HepG2 (cell line): ENCODE measurements at regions not wholly inside any gene's neighbourhood (a gene's known extent, or its start where the extent isn't known, plus 50 kb on each side); places are given as distances from the start of the nearest gene placed in this dataset.

Source experiments
- ATRX ChIP-seq: sonication (generic); formaldehyde crosslinking; IDR thresholded peaks from 2 replicates; pipeline ENCODE4 v1.4.0; 2020; ENCODE audit warnings: missing genetic modification reagents, borderline replicate concordance
- CBX2 ChIP-seq, 2 experiments: fragments of 200-600 bp in 1 of 2; sonication (generic); formaldehyde crosslinking in 1 of 2; IDR thresholded peaks; 2 replicates each; pipeline versions ENCODE4 v1.7.0 to v1.8.1; 2018 to 2022; ENCODE audit warnings: low read depth in 2 of 2, low read length in 1 of 2, mild to moderate bottlenecking in 1 of 2, missing genetic modification reagents in 1 of 2
- CHD2 ChIP-seq: IDR thresholded peaks from 2 replicates; pipeline ENCODE4 v1.6.1; 2011; ENCODE audit warnings: low read depth, low read length, improper control_type of control experiment
- CHD4 ChIP-seq: fragments of 200-600 bp; sonication (generic); IDR thresholded peaks from 2 replicates; pipeline ENCODE4 v1.7.0; 2017; ENCODE audit warnings: mild to moderate bottlenecking, low read length, borderline replicate concordance
- FOXP1 ChIP-seq, 2 experiments: fragments of 450-650 bp in 1 of 2; IDR thresholded peaks; 2 replicates each; pipeline ENCODE4 v1.6.1; 2017 to 2018; ENCODE audit warnings: antibody characterized with exemption in 1 of 2
- JUND ChIP-seq: sonication (generic); formaldehyde crosslinking; IDR thresholded peaks from 2 replicates; pipeline ENCODE4 v1.8.0; 2022; ENCODE audit warnings: mild to moderate bottlenecking, missing genetic modification reagents
- PCBP2 ChIP-seq: fragments of 200-400 bp; formaldehyde crosslinking; optimal IDR thresholded peaks from 2 replicates; pipeline ENCODE3; 2018; ENCODE audit warnings: low read length, low read depth; ENCODE audit not compliant: poor library complexity, severe bottlenecking
- POGZ ChIP-seq: sonication (generic); formaldehyde crosslinking; IDR thresholded peaks from 2 replicates; pipeline ENCODE4 v1.4.0; 2020; ENCODE audit warnings: mild to moderate bottlenecking, missing genetic modification reagents
- SMAD3 ChIP-seq: sonication (generic); formaldehyde crosslinking; IDR thresholded peaks from 2 replicates; pipeline ENCODE4 v1.4.0; 2020; ENCODE audit warnings: missing genetic modification reagents
- SOX13 ChIP-seq, 3 experiments: fragments of 450-650 bp in 1 of 3; sonication (generic) in 1 of 3; formaldehyde crosslinking in 1 of 3; IDR thresholded peaks in 2 of 3; conservative IDR thresholded peaks in 1 of 3; 2 replicates each; pipeline versions ENCODE4 v1.5.0 to v1.6.1; 2016 to 2020; ENCODE audit warnings: antibody characterized with exemption in 1 of 3, mild to moderate bottlenecking in 1 of 3, missing compliant biosample characterization in 1 of 3, missing genetic modification reagents in 1 of 3, moderate library complexity in 1 of 3
- ZBTB3 ChIP-seq: sonication (generic); formaldehyde crosslinking; IDR thresholded peaks from 2 replicates; pipeline ENCODE4 v1.4.0; 2020; ENCODE audit warnings: low read depth, mild to moderate bottlenecking, moderate library complexity, missing genetic modification reagents, borderline replicate concordance
- ZMYM4 ChIP-seq: sonication (generic); formaldehyde crosslinking; IDR thresholded peaks from 2 replicates; pipeline ENCODE4 v1.8.1; 2023; ENCODE audit warnings: mild to moderate bottlenecking, missing genetic modification reagents
- ZNF292 ChIP-seq: sonication (generic); formaldehyde crosslinking; IDR thresholded peaks from 2 replicates; pipeline ENCODE4 v1.8.1; 2022; ENCODE audit warnings: mild to moderate bottlenecking, low read depth, missing genetic modification reagents, borderline replicate concordance
- ZNF44 ChIP-seq: sonication (generic); formaldehyde crosslinking; IDR thresholded peaks from 2 replicates; pipeline ENCODE4 v1.5.1; 2020; ENCODE audit warnings: mild to moderate bottlenecking, missing genetic modification reagents
- ZNF451 ChIP-seq: sonication (generic); formaldehyde crosslinking; IDR thresholded peaks from 2 replicates; pipeline ENCODE4 v1.5.0; 2020; ENCODE audit warnings: mild to moderate bottlenecking, missing genetic modification reagents
- ZNF607 ChIP-seq: sonication (generic); formaldehyde crosslinking; IDR thresholded peaks from 2 replicates; pipeline ENCODE4 v1.5.1; 2020; ENCODE audit warnings: missing genetic modification reagents, mild to moderate bottlenecking, borderline replicate concordance
- ZNF780A ChIP-seq: sonication (generic); formaldehyde crosslinking; IDR thresholded peaks from 2 replicates; pipeline ENCODE4 v1.8.0; 2022; ENCODE audit warnings: mild to moderate bottlenecking, missing genetic modification reagents, moderate library complexity
- TF ChIP-seq, protein P1 (sequence below), 2 experiments: sonication (generic) in 1 of 2; formaldehyde crosslinking in 1 of 2; IDR thresholded peaks; 2 replicates each; pipeline versions ENCODE4 v1.5.1 to v1.6.1; 2011 to 2020; ENCODE audit warnings: borderline replicate concordance in 1 of 2, low read depth in 1 of 2, low read length in 1 of 2, mild to moderate bottlenecking in 1 of 2, missing genetic modification reagents in 1 of 2, moderate library complexity in 1 of 2
- TF ChIP-seq, protein P2 (sequence below), 2 experiments: sonication (generic) in 1 of 2; formaldehyde crosslinking in 1 of 2; IDR thresholded peaks; 2 replicates each; pipeline versions ENCODE4 v1.4.0 to v1.6.1; 2016 to 2020; ENCODE audit warnings: borderline replicate concordance in 1 of 2, low read depth in 1 of 2, mild to moderate bottlenecking in 1 of 2, missing genetic modification reagents in 1 of 2
- TF ChIP-seq, protein P3 (sequence below): IDR thresholded peaks from 2 replicates; pipeline ENCODE4 v1.6.1; 2016

DNA sequence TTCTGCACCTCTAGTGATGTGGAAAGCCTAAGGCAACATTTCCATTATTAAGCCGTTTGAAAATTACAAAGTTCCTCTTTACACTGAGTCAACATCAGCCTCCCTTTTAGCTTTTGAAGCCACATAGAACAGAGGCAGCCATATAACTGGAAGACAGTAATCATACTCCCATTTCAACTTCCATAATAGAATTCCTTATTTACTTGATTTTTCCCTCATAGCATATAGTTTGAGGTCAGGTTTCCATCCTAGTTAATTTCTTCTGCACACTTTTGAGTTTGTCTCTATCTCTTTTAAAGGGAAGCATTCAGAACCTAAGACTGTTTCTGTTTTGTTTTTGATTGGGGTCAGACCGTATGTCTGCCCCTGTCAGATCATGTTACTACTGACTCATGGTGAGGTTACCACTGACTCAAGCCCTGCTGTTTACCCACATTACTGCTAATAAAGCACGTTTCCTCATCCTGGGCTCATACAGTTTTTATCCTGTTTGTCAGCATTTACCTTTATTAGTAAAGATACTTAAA is 161.0 kb downstream of the SLC38A4 start (continued):
- no peak for TF ChIP-seq SOX13 (IDR thresholded peaks at IDR 0.05)
- TF ChIP-seq SOX13 (CRISPR knock-in tag; conservative IDR thresholded peaks at IDR 0.05 in 1 of 2, IDR thresholded peaks at IDR 0.05 in 1 of 2), result peak in 1 of 2 experiments; percentile 40; a peak in 1 of 4 replicates
- TF ChIP-seq ZNF607 (CRISPR knock-in tag), result no peak
- peak; percentile 40; the same call in 1 of the 2 replicates for TF ChIP-seq CHD4
- TF ChIP-seq, protein P1, sequence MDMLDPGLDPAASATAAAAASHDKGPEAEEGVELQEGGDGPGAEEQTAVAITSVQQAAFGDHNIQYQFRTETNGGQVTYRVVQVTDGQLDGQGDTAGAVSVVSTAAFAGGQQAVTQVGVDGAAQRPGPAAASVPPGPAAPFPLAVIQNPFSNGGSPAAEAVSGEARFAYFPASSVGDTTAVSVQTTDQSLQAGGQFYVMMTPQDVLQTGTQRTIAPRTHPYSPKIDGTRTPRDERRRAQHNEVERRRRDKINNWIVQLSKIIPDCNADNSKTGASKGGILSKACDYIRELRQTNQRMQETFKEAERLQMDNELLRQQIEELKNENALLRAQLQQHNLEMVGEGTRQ (IDR thresholded peaks at IDR 0.05; ENCODE audit: low read depth, low read length), result no peak
- TF ChIP-seq, protein P1 (CRISPR knock-in tag; IDR thresholded peaks at IDR 0.05; ENCODE audit: borderline replicate concordance), result no peak
- TF ChIP-seq, protein P2, sequence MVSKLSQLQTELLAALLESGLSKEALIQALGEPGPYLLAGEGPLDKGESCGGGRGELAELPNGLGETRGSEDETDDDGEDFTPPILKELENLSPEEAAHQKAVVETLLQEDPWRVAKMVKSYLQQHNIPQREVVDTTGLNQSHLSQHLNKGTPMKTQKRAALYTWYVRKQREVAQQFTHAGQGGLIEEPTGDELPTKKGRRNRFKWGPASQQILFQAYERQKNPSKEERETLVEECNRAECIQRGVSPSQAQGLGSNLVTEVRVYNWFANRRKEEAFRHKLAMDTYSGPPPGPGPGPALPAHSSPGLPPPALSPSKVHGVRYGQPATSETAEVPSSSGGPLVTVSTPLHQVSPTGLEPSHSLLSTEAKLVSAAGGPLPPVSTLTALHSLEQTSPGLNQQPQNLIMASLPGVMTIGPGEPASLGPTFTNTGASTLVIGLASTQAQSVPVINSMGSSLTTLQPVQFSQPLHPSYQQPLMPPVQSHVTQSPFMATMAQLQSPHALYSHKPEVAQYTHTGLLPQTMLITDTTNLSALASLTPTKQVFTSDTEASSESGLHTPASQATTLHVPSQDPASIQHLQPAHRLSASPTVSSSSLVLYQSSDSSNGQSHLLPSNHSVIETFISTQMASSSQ (IDR thresholded peaks at IDR 0.05; ENCODE audit: low read depth), result no peak
- TF ChIP-seq, protein P2 (CRISPR knock-in tag; IDR thresholded peaks at IDR 0.05; ENCODE audit: borderline replicate concordance), result no peak
- no peak for TF ChIP-seq ZNF780A
- TF ChIP-seq POGZ (CRISPR knock-in tag), result no peak; the same call in 1 of the 2 replicates
- no peak for TF ChIP-seq PCBP2
- no peak for TF ChIP-seq CHD2
- no peak for TF ChIP-seq ZNF44 (CRISPR knock-in tag)
- TF ChIP-seq ZBTB3 (CRISPR knock-in tag), result no peak
- TF ChIP-seq ZMYM4, result peak; percentile 34; the same call in 1 of the 2 replicates
- peak; percentile 50; the same call in 1 of the 2 replicates for TF ChIP-seq SMAD3 (CRISPR knock-in tag)
- TF ChIP-seq CBX2 (IDR thresholded peaks at IDR 0.05; ENCODE audit: low read depth, low read length), result no peak
- TF ChIP-seq CBX2 (CRISPR knock-in tag; IDR thresholded peaks at IDR 0.05; ENCODE audit: low read depth), result no peak
- no peak for TF ChIP-seq ATRX (CRISPR knock-in tag)
- no peak for TF ChIP-seq ZNF451 (CRISPR knock-in tag)
- TF ChIP-seq, protein P3, sequence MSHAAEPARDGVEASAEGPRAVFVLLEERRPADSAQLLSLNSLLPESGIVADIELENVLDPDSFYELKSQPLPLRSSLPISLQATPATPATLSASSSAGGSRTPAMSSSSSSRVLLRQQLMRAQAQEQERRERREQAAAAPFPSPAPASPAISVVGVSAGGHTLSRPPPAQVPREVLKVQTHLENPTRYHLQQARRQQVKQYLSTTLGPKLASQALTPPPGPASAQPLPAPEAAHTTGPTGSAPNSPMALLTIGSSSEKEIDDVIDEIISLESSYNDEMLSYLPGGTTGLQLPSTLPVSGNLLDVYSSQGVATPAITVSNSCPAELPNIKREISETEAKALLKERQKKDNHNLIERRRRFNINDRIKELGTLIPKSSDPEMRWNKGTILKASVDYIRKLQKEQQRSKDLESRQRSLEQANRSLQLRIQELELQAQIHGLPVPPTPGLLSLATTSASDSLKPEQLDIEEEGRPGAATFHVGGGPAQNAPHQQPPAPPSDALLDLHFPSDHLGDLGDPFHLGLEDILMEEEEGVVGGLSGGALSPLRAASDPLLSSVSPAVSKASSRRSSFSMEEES, result peak; percentile 59; the same call in 1 of the 2 replicates
- TF ChIP-seq ZNF292 (CRISPR knock-in tag), result no peak
- TF ChIP-seq JUND (CRISPR knock-in tag), result peak; percentile 25; the same call in 1 of the 2 replicates
- TF ChIP-seq FOXP1 (IDR thresholded peaks at IDR 0.05), result no peak
- TF ChIP-seq FOXP1 (CRISPR knock-in tag; IDR thresholded peaks at IDR 0.05), result peak; percentile 60
